Neural cell (in vitro differentiated cells): ENCODE measurements at regions not wholly inside any gene's neighbourhood (a gene's known extent, or its start where the extent isn't known, plus 50 kb on each side); places are given as distances from the start of the nearest gene placed in this dataset.
"Not testable (repeated sequence)": the region's sequence is repeated elsewhere in the genome, so short reads cannot be mapped to it uniquely, and the experiment has no call there.

Experiments used
- H2AFZ ChIP-seq: fragments of 200-600, 300-800 bp; sonication (generic), shearing (Covaris generic); 2 replicates; pipeline ENCODE4 v1.6.0; 2014; ENCODE audit warnings: low read depth, mild to moderate bottlenecking, antibody characterized with exemption, low read length, moderate library complexity
- H3F3A ChIP-seq: fragments of 200-600 bp; shearing (Covaris generic); 2 replicates; pipeline ENCODE4 v1.6.1; 2016; ENCODE audit warnings: mild to moderate bottlenecking, moderate library complexity, mixed read lengths, antibody characterized with exemption, low read length; ENCODE audit not compliant: insufficient read depth, poor library complexity, severe bottlenecking
- H3K27ac ChIP-seq: fragments of 200-600, 300-800 bp; sonication (generic), shearing (Covaris generic); 2 replicates; pipeline ENCODE4 v1.5.1; 2014; ENCODE audit warnings: mild to moderate bottlenecking, low read length, moderate library complexity
- H3K27me3 ChIP-seq: fragments of 300-800, 200-600 bp; sonication (generic), shearing (Covaris generic); 2 replicates; pipeline ENCODE4 v1.6.0; 2014; ENCODE audit warnings: mild to moderate bottlenecking, low read depth, low read length, moderate library complexity; ENCODE audit not compliant: insufficient read depth
- H3K36me3 ChIP-seq: fragments of 300-800, 200-600 bp; sonication (generic), shearing (Covaris generic); 2 replicates; pipeline ENCODE4 v1.5.1; 2014; ENCODE audit warnings: mild to moderate bottlenecking, antibody characterized with exemption, low read length, moderate library complexity; ENCODE audit not compliant: insufficient read depth
- H3K4me2 ChIP-seq: fragments of 300-800, 200-600 bp; sonication (generic), shearing (Covaris generic); 2 replicates; pipeline ENCODE4 v1.6.0; 2014; ENCODE audit warnings: mild to moderate bottlenecking, low read length
- H3K4me3 ChIP-seq: fragments of 300-800, 200-600 bp; sonication (generic), shearing (Covaris generic); 2 replicates; pipeline ENCODE4 v1.5.1; 2014; ENCODE audit warnings: mild to moderate bottlenecking, low read length, moderate library complexity
- H3K79me2 ChIP-seq: fragments of 200-600 bp; shearing (Covaris generic); replicated peaks from 2 replicates; pipeline ENCODE4 v1.6.0; 2014; ENCODE audit warnings: mild to moderate bottlenecking, low read length, moderate library complexity; ENCODE audit not compliant: insufficient read depth
- H3K9ac ChIP-seq: fragments of 300-800, 200-600 bp; sonication (generic), shearing (Covaris generic); 2 replicates; pipeline ENCODE4 v1.6.1; 2016; ENCODE audit warnings: mild to moderate bottlenecking, low read length, mixed read lengths
- H3K9me2 ChIP-seq: fragments of 200-600 bp; shearing (Covaris generic); 2 replicates; pipeline ENCODE4 v1.6.1; 2016; ENCODE audit warnings: mild to moderate bottlenecking, low read length, mixed read lengths; ENCODE audit not compliant: insufficient read depth
- H3K9me3 ChIP-seq: fragments of 200-600, 300-800 bp; sonication (generic), shearing (Covaris generic); 2 replicates; pipeline ENCODE4 v1.6.1; 2016; ENCODE audit warnings: mild to moderate bottlenecking, mixed run types, low read length, moderate library complexity, mixed read lengths
- H4K20me1 ChIP-seq: fragments of 200-600 bp; shearing (Covaris generic); 2 replicates; pipeline ENCODE4 v1.6.1; 2016; ENCODE audit warnings: mild to moderate bottlenecking, mixed run types; ENCODE audit not compliant: insufficient read depth
- CTCF ChIP-seq: fragments of 450-650 bp; IDR thresholded peaks from 2 replicates; pipeline ENCODE4 v1.5.1; 2014; ENCODE audit warnings: antibody characterized with exemption, mild to moderate bottlenecking, moderate library complexity; ENCODE audit not compliant: poor library complexity, severe bottlenecking
- EP300 ChIP-seq: fragments of 450-650 bp; conservative IDR thresholded peaks from 2 replicates; pipeline ENCODE4 v1.6.1; 2014; ENCODE audit warnings: antibody characterized with exemption, mild to moderate bottlenecking, moderate library complexity; ENCODE audit not compliant: poor library complexity, severe bottlenecking
- EZH2 ChIP-seq: fragments of 200-600, 300-800 bp; shearing (Covaris generic), sonication (generic); IDR thresholded peaks from 2 replicates; pipeline ENCODE4 v1.6.1; 2014; ENCODE audit warnings: antibody characterized with exemption, low read length, borderline replicate concordance, mild to moderate bottlenecking; ENCODE audit not compliant: insufficient read depth, poor library complexity, severe bottlenecking
- MXI1 ChIP-seq: fragments of 450-650 bp; conservative IDR thresholded peaks from 2 replicates; pipeline ENCODE4 v1.6.1; 2014; ENCODE audit warnings: antibody characterized with exemption, mild to moderate bottlenecking; ENCODE audit not compliant: poor library complexity, severe bottlenecking
- POLR2AphosphoS5 ChIP-seq: IDR thresholded peaks from 2 replicates; pipeline ENCODE4 v1.6.1; 2012
- RAD21 ChIP-seq: fragments of 450-650 bp; conservative IDR thresholded peaks from 2 replicates; pipeline ENCODE4 v1.6.1; 2014; ENCODE audit warnings: antibody characterized with exemption, mild to moderate bottlenecking, moderate library complexity
- REST ChIP-seq: IDR thresholded peaks from 2 replicates; pipeline ENCODE4 v1.6.1; 2012; ENCODE audit warnings: borderline replicate concordance
- SMC3 ChIP-seq: fragments of 450-650 bp; conservative IDR thresholded peaks from 2 replicates; pipeline ENCODE4 v1.6.1; 2014; ENCODE audit warnings: antibody characterized with exemption, mild to moderate bottlenecking, moderate library complexity; ENCODE audit not compliant: poor library complexity
- TAF1 ChIP-seq: IDR thresholded peaks from 2 replicates; pipeline ENCODE4 v1.6.1; 2012; ENCODE audit warnings: low read depth

- Histone ChIP-seq H3K79me2 (no peaks in the 10 kb centered on the region), H3K9me3 (no peaks in the 10 kb centered on the region), H3K4me2 (no peak overlapping the region), H3K27me3 (no peaks in the 10 kb centered on the region), H2AFZ (no peak overlapping the region), H3K36me3 (no peaks in the 10 kb centered on the region), H4K20me1 (no peaks in the 10 kb centered on the region), H3F3A (no peaks in the 10 kb centered on the region), H3K9ac (no peak overlapping the region), H3K9me2 (no peaks in the 10 kb centered on the region), H3K4me3 (no peak overlapping the region), H3K27ac (no peak overlapping the region)
- TF ChIP-seq EP300: no peak
- TF ChIP-seq TAF1: no peak
- TF ChIP-seq MXI1: no peak
- no peak for TF ChIP-seq EZH2
- no peak for TF ChIP-seq CTCF
- TF ChIP-seq RAD21: no peak
- no peak for TF ChIP-seq REST
- TF ChIP-seq POLR2AphosphoS5: no peak
- no peak for TF ChIP-seq SMC3
Measured at GRCh38 chr6:71681234-71681867, 205.0 kb upstream of the RIMS1 start.

GRCh38 chr6:71686021-71686677 lies 200.2 kb upstream of the RIMS1 start:
- not testable (repeated sequence) for H2AFZ ChIP-seq, H3K4me2 ChIP-seq, H3K9ac ChIP-seq, H3K27me3 ChIP-seq, H3K9me3 ChIP-seq, H3K27ac ChIP-seq, H3K4me3 ChIP-seq, H4K20me1 ChIP-seq, H3F3A ChIP-seq, H3K9me2 ChIP-seq, H3K79me2 ChIP-seq, H3K36me3 ChIP-seq
